IMR-90 (cell line): ENCODE measurements at regions not wholly inside any gene's neighbourhood (a gene's known extent, or its start where the extent isn't known, plus 50 kb on each side); places are given as distances from the start of the nearest gene placed in this dataset.

ENCODE experiments used
- ATAC-seq: fragments of 200-7000 bp; cut with Tn5 transposase; 2 replicates; pipeline ENCODE4 v1.9.1; 2020; ENCODE audit warnings: low read depth, mild to moderate bottlenecking, moderate library complexity
- BruUV-seq: library from RNA; stranded (reverse); fragments of 400-500 nt; replicated peaks from 2 replicates; lab custom pipeline; 2021; lab: Mats Ljungman, UMichigan
- CTCF ChIA-PET: fragments of 300-600 bp; formaldehyde crosslinking; extraction: SDS; loops from one replicate; lab custom pipeline; 2021; ENCODE audit warnings: antibody characterized with exemption; lab: Yijun Ruan, JAX
- POLR2A ChIA-PET: fragments of 300-600 bp; sonication (Branson Sonifier 250); formaldehyde crosslinking; loops from one replicate; lab custom pipeline; 2022; ENCODE audit warnings: antibody characterized with exemption; ENCODE audit not compliant: unreplicated experiment; lab: Charles Lee
- DNase-seq: peaks from one replicate; pipeline ENCODE4 v3.0.0; 2013
- H2AFZ ChIP-seq: replicated peaks from 2 replicates; pipeline ENCODE3; 2013; ENCODE audit warnings: low read length, mild to moderate bottlenecking; ENCODE audit not compliant: poor library complexity
- H2AK5ac ChIP-seq: 2 replicates; pipeline ENCODE4 v1.6.1; 2013; ENCODE audit warnings: low read depth, low read length, inconsistent platforms
- H2AK9ac ChIP-seq: replicated peaks from 2 replicates; pipeline ENCODE3; 2013; ENCODE audit warnings: mild to moderate bottlenecking, low read depth, low read length, moderate library complexity; ENCODE audit not compliant: poor library complexity
- H2BK120ac ChIP-seq: 2 replicates; pipeline ENCODE4 v1.6.1; 2013; ENCODE audit warnings: low read depth, low read length, inconsistent platforms
- H2BK15ac ChIP-seq: 3 replicates; pipeline ENCODE4 v1.6.1; 2013; ENCODE audit warnings: low read depth, low read length, inconsistent platforms
- H2BK20ac ChIP-seq: 2 replicates; pipeline ENCODE4 v1.6.1; 2013; ENCODE audit warnings: low read depth, mild to moderate bottlenecking, inconsistent platforms, low read length, moderate library complexity
- H2BK5ac ChIP-seq: 2 replicates; pipeline ENCODE4 v1.6.1; 2013; ENCODE audit warnings: mild to moderate bottlenecking, low read depth, low read length, inconsistent platforms; ENCODE audit not compliant: poor library complexity, severe bottlenecking
- H3K14ac ChIP-seq: replicated peaks from 2 replicates; pipeline ENCODE4 v1.6.1; 2013; ENCODE audit warnings: low read depth, low read length, inconsistent platforms
- H3K18ac ChIP-seq: 2 replicates; pipeline ENCODE4 v1.6.1; 2013; ENCODE audit warnings: low read depth, low read length, control low read depth
- H3K23ac ChIP-seq: 2 replicates; pipeline ENCODE4 v1.6.1; 2013; ENCODE audit warnings: low read depth, low read length, inconsistent platforms
- H3K27ac ChIP-seq: 2 replicates; pipeline ENCODE4 v1.5.1; 2013; ENCODE audit warnings: mild to moderate bottlenecking, control low read depth, low read length; ENCODE audit not compliant: insufficient read depth
- H3K27me3 ChIP-seq: 2 replicates; pipeline ENCODE4 v1.6.1; 2013; ENCODE audit warnings: low read length; ENCODE audit not compliant: control insufficient read depth, insufficient read depth
- H3K36me3 ChIP-seq: 2 replicates; pipeline ENCODE4 v1.6.1; 2013; ENCODE audit warnings: low read length, mixed read lengths; ENCODE audit not compliant: control insufficient read depth, insufficient read depth
- H3K4ac ChIP-seq: 2 replicates; pipeline ENCODE4 v1.6.1; 2013; ENCODE audit warnings: low read depth, low read length, inconsistent platforms
- H3K4me1 ChIP-seq: 2 replicates; pipeline ENCODE4 v1.6.1; 2013; ENCODE audit warnings: low read length, mixed read lengths; ENCODE audit not compliant: control insufficient read depth, insufficient read depth
- H3K4me2 ChIP-seq: 2 replicates; pipeline ENCODE4 v1.6.1; 2013; ENCODE audit warnings: low read depth, mild to moderate bottlenecking, control low read depth, low read length, moderate library complexity
- H3K4me3 ChIP-seq: 2 replicates; pipeline ENCODE4 v1.5.1; 2013; ENCODE audit warnings: low read depth, mild to moderate bottlenecking, control low read depth, low read length, moderate library complexity; ENCODE audit not compliant: insufficient read depth
- H3K56ac ChIP-seq: 2 replicates; pipeline ENCODE4 v1.6.1; 2013; ENCODE audit warnings: low read length, inconsistent platforms; ENCODE audit not compliant: insufficient read depth; ENCODE audit errors: extremely low read depth
- H3K79me1 ChIP-seq, 2 experiments: 2 replicates each; pipeline ENCODE4 v1.6.1; 2013; ENCODE audit warnings: low read length in 2 of 2, inconsistent platforms in 1 of 2, low read depth in 1 of 2
- H3K9ac ChIP-seq: 2 replicates; pipeline ENCODE4 v1.6.1; 2013; ENCODE audit warnings: low read depth, low read length, control low read depth
- H3K9me1 ChIP-seq: 2 replicates; pipeline ENCODE4 v1.6.1; 2013; ENCODE audit warnings: low read length, inconsistent platforms; ENCODE audit not compliant: insufficient read depth
- H3K9me3 ChIP-seq: 2 replicates; pipeline ENCODE4 v1.6.1; 2013; ENCODE audit warnings: low read length; ENCODE audit not compliant: control insufficient read depth, insufficient read depth
- H4K20me1 ChIP-seq: 2 replicates; pipeline ENCODE4 v1.6.1; 2013; ENCODE audit warnings: low read length, inconsistent platforms; ENCODE audit not compliant: insufficient read depth
- H4K5ac ChIP-seq: 2 replicates; pipeline ENCODE4 v1.6.1; 2013; ENCODE audit warnings: mild to moderate bottlenecking, low read depth, low read length, control low read depth
- H4K8ac ChIP-seq, 2 experiments: 2 replicates each; pipeline ENCODE4 v1.6.1; 2013; ENCODE audit warnings: low read depth in 2 of 2, low read length in 2 of 2, control low read depth in 1 of 2, inconsistent platforms in 1 of 2
- H4K91ac ChIP-seq: 2 replicates; pipeline ENCODE4 v1.6.1; 2013; ENCODE audit warnings: low read depth, low read length, inconsistent platforms; ENCODE audit not compliant: insufficient read depth
- BHLHE40 ChIP-seq: fragments of 150-350 bp; IDR thresholded peaks from 2 replicates; pipeline ENCODE4 v1.6.1; 2016; ENCODE audit warnings: mild to moderate bottlenecking, low read depth, low read length
- CHD1 ChIP-seq: IDR thresholded peaks from 2 replicates; pipeline ENCODE4 v1.6.1; 2012; ENCODE audit warnings: low read depth, low read length, improper control_type of control experiment
- WGBS, 2 experiments: methylation state at CpG; one replicate each; pipeline versions ENCODE4 v1.1.5 to v1.1.7; 2013; ENCODE audit warnings: missing lambda C conversion rate in 2 of 2; ENCODE audit not compliant: insufficient read length in 1 of 2; ENCODE audit errors: extremely low coverage in 2 of 2; 5-methylcytosine and 5-hydroxymethylcytosine counted together
- dilution Hi-C: fragments of 300-500 bp; cut with HindIII; formaldehyde crosslinking; loops from one replicate; pipeline ENCODE4 v1.14.3; 2018; ENCODE audit warnings: low sequenced_read_pairs; ENCODE audit not compliant: unreplicated experiment
- in situ Hi-C: fragments of 300-500 bp; cut with MboI; formaldehyde crosslinking; loops from 3 replicates; pipeline ENCODE4 v1.14.3; 2019; ENCODE audit warnings: low sequenced_read_pairs, inconsistent platforms, mixed read lengths
- intact Hi-C: fragments of 100-400 bp; cut with micrococcal nuclease; formaldehyde crosslinking; loops from 2 replicates; pipeline ENCODE4 v1.10.0; 2022
- TF ChIP-seq, protein P1 (sequence below): fragments of 150-350 bp; IDR thresholded peaks from 2 replicates; pipeline ENCODE4 v1.6.1; 2017; ENCODE audit warnings: mild to moderate bottlenecking, antibody characterized with exemption, low read length, low read depth

DNA sequence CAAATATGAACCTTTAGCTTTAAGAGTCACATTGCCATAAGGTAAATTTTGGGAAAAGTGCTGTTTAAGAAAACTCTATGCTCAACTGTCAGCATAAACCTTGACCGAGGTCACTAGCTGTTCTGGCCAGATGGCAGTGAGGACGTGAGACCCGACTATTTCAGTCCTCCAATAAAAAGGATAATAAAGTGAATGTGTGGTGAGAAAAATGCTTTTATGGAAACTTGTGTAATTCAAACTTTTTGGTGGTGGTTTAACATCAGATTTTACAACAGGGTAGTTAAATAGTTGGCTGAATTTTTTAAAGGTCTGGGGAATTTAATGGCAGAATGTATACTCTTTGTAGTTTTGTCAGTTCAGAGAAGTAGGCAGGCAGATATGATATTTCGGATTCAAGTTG, 391.1 kb downstream of the PMP22 start (continued):
- TF ChIP-seq, protein P1, sequence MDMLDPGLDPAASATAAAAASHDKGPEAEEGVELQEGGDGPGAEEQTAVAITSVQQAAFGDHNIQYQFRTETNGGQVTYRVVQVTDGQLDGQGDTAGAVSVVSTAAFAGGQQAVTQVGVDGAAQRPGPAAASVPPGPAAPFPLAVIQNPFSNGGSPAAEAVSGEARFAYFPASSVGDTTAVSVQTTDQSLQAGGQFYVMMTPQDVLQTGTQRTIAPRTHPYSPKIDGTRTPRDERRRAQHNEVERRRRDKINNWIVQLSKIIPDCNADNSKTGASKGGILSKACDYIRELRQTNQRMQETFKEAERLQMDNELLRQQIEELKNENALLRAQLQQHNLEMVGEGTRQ = no peak
- no peak for TF ChIP-seq BHLHE40

DNA sequence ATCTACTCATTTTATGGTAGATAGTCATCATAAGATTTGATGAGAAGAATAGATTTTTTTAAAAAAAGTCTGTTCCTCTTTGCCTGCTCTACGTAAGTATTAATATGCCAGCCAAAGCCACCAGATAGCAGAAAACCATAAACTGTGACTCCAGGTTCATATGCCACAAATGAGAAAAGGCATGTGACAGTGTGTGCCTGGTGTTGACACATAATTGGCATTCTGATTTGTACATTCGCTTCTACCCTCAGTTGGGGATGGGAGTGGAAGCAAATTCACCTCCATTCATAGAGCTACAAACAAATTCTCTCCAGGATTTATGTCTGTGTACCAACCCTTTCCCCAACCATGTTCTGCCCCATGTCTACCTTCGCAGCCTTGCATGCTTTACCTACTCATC, 391.6 kb downstream of the PMP22 start:
- no peak overlapping the region for H4K91ac ChIP-seq
- H3K27me3 ChIP-seq = no peaks in the 10 kb centered on the region
- H3K36me3 ChIP-seq = no peaks in the 10 kb centered on the region
- no peak overlapping the region for H3K18ac ChIP-seq
- peak overlapping the region; percentile 8; the same call in 1 of the 2 replicates for H3K14ac ChIP-seq
- H4K8ac ChIP-seq = no peak overlapping the region
- H3K79me1 ChIP-seq = no peaks in the 10 kb centered on the region
- in situ Hi-C loops (no loop called here), dilution Hi-C loops (no loop called here), intact Hi-C loops (no loop called here)
- H3K4me3 ChIP-seq = no peak overlapping the region
- no TSS peak for BruUV-seq
- no peak overlapping the region for H2BK20ac ChIP-seq
- no peaks in the 10 kb centered on the region for H4K20me1 ChIP-seq
- H2BK5ac ChIP-seq = no peak overlapping the region
- peak overlapping the region; percentile 8; the same call in 1 of the 2 replicates for H2AK5ac ChIP-seq
- no peaks in the 10 kb centered on the region for H3K9me3 ChIP-seq
- H3K27ac ChIP-seq = no peak overlapping the region
- no peak for ATAC-seq
- 0 out of 3 replicates have a peak overlapping the region, but pooled peaks have one; percentile 27 for H2BK15ac ChIP-seq
- POLR2A ChIA-PET = no interaction called here
- H3K9ac ChIP-seq = no peak overlapping the region
- H2AK9ac ChIP-seq = no peak overlapping the region
- H3K23ac ChIP-seq = no peak overlapping the region
- no peak overlapping the region for H3K4me2 ChIP-seq
- no CpG with 5 or more reads among the region's 3 CpGs for WGBS, 2 experiments
- no peak overlapping the region for H2AFZ ChIP-seq
- peaks cover 2% of the 10 kb centered on the region; the same call in 1 of the 2 replicates for H3K4me1 ChIP-seq
- no peak overlapping the region for H2BK120ac ChIP-seq
- no peaks in the 10 kb centered on the region for H3K9me1 ChIP-seq
- TF ChIP-seq CHD1 = no peak
- no peak overlapping the region for H4K5ac ChIP-seq
- CTCF ChIA-PET = no interaction called here
- no peak overlapping the region; the same call in 1 of the 2 replicates for H3K4ac ChIP-seq
- DNase-seq = no peak
- H3K56ac ChIP-seq = no peak overlapping the region
